Hypothalamus (tissue), 51 donors: ENCODE measurements at regions not wholly inside any gene's neighbourhood (a gene's known extent, or its start where the extent isn't known, plus 50 kb on each side); places are given as distances from the start of the nearest gene placed in this dataset.
"Not testable (repeated sequence)": the region's sequence is repeated elsewhere in the genome, so short reads cannot be mapped to it uniquely, and the experiment has no call there.

Experiments used
- DNase-seq, 51 donors: peaks; one replicate each; lab custom pipeline; 2025; lab: John Stamatoyannopoulos, UW

GRCh38 chr20:55540486-55540885, 464.8 kb downstream of the CBLN4 start:
- DNase-seq: no peak

GRCh38 chr20:55540013-55540412, 465.3 kb downstream of the CBLN4 start:
- DNase-seq: no peak

DNA sequence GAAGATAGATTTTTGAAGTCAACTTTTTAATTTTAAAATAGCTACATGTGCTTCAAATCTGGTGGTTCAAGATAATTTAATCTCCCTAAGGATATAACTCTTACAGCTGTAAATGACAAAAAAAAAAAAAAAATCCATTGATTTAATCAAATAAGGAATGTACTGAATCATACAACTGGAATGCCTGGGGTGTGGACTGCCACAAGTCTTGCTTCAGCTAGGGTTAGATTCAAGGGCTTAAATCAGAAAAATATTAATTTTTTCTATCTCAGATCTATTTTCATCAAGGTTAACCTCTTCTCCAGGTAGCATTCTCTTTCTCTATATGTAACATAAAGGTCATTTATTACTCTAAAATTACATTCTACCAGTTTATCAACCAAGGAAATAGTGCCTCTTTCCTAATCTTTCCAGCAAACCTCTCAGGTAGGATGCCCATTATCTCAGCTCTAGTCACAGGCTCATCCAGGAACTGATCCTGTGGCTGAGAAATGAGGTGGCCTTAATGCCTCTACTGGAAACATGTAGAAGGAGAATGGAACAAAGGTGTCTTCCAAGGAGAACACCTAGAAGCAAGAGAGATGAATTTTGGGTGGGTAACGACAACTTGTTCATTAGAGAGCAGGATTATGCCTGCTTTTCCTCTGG, 466.9 kb downstream of the CBLN4 start:
- no peak for DNase-seq

DNA sequence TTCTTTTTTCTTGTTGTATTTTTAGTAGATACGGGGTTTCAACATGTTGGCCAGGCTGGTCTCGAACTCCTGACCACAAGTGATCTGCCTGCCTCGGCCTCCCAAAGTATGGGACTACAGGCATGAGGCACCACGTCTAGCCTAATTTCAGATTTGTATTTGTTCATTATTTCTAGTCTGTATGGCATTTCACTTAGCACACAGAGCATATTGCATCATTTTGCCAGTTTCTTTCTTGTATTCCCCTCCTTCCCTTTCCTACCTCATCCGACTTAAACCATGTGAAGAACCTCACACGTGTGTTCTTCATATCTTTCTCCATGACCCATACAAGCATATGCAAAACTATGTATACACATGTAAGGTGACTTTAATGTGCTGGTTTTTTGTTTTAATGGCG, 470.0 kb downstream of the CBLN4 start:
- no peak for DNase-seq

GRCh38 chr20:55533632-55534031, 471.7 kb downstream of the CBLN4 start:
- no peak for DNase-seq

DNA sequence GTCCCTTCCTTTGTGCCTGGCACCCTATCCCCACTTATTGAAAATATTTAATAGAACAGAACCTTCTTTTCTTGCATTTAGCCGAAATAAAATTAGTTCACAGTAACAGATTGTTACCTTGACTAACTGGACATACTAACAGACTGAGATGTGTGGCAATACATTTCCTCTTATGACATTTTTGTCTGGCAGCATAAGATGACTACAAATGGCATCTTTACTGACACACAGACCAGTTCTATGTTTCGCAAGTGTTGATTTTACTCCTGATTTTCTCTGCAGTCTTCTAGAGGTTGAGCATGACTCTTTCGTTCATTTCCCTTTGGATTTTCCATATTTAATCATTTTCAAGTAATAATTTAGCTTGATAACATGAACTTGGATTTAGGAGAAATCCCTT, 474.6 kb downstream of the CBLN4 start:
- no peak for DNase-seq

DNA sequence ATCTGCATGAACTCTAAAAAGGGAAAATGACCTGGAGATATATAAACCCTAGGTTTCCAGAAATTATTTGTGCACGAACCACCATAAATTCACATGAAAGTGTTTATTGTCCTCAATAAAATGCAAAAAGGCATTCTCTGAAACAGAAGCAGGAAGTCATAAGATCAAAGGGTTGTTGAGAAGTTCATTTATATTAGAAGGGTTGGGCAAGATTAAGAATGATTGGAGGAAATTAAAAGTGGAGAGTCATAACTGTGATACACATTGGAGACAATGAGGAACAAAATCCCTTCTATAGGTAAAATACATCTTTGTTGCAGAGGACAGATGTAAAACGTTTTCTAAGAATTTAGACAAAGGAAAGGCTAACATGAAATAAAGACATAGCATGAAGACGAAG, 476.8 kb downstream of the CBLN4 start:
- DNase-seq: no peak

GRCh38 chr20:55522296-55522815, 483.0 kb downstream of the CBLN4 start:
- DNase-seq: no peak

DNA sequence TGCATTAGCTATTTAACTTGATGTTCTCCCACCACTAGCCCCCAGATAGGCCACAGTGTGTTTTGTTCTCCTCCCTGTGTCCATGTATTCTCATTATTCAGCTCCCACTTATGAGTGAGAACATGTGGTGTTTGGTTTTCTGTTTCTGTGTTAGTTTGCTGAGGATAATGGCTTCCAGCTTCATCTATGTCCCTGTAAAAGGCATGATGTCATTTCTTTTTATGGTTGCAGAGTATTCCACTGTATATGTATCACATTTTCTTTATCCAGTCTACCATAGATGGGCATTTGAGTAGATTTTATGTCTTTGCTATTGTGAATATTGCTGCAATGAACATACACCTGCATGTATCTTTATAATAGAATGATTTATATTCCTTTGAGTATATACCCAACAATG, 487.7 kb downstream of the CBLN4 start:
- DNase-seq: not testable (repeated sequence)

GRCh38 chr20:55515832-55516231, 489.5 kb downstream of the CBLN4 start:
- no peak for DNase-seq

DNA sequence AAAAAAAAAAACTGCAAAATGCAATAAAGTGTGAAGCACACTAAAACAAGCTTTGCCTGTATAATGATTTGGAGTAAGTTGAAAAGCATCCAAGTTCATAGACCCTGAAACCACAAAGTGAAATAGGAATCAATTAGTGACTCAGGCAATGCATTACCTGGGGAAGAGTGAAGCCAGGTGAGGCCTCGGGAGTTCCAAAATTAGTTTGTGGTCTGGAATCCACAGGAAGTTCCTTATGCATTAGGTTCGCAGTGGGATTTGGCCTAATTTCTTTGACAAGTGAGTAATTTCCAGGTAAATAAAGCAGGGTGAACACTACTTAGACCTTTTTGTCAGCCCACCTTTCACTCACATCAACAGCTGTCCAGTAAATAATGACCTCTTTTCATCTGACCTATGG, 490.8 kb downstream of the CBLN4 start:
- no peak for DNase-seq

DNA sequence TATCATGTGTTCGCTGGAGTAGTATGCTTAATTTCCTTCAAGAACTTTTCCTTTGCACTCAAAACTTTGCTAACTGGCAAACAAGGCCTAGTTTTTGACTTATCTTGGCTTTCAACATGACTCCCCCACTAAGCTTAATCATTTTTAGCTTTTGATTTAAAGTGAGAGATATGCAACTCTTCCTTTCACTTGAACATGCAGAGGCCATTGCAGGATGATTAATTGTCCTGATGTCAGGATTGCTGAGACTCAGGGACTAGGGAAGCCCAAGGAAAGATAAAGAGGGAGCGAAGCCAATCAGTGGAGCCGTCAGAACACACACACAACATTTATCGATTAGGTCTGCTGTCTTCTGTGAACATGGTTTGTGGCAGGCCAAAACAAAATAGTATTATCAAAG, 491.4 kb downstream of the CBLN4 start:
- no peak for DNase-seq

- no peak for DNase-seq
Observed at GRCh38 chr20:55500130-55500529, 505.2 kb downstream of the CBLN4 start.

DNA sequence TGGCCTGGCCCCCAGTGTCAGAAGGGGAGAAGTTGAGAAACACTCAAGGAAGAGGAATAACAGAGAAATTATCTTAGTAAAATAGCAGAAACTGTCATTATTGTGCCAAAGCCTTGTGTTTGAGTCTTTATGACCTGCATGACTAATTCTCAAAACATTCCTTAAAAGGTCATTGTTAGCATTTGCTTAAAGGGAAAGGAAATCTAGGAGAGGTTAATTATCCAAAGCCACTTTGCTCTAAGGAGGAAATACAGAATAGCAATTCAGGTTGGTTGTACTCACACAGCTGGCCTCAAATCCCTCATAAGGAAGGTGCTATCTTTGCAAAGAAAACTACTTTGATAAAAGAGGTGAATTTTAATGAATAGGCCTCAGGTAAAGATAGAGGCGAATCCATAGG, 516.7 kb downstream of the CBLN4 start:
- no peak for DNase-seq

- no peak for DNase-seq
Observed at GRCh38 chr20:55478724-55479450, 526.4 kb downstream of the CBLN4 start.

DNA sequence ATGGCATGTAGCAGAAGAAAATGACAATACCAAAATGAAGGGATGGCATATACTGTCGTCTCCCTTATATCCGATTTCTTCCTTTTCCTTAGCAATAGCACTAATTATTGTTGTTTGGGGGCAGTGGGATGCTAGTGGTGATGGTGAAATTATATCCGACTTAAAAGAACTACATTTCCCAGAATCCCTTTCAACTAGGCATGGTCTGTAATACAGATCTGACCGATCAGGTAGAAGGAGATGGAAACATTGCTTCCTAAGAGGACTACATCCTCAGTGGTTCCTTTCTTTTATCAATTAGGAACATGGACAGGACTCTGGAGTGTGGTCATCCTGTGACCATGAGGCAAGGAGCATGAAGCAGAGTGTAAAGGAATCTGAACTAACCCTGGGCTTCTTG, 532.6 kb downstream of the CBLN4 start:
- no peak for DNase-seq

DNA sequence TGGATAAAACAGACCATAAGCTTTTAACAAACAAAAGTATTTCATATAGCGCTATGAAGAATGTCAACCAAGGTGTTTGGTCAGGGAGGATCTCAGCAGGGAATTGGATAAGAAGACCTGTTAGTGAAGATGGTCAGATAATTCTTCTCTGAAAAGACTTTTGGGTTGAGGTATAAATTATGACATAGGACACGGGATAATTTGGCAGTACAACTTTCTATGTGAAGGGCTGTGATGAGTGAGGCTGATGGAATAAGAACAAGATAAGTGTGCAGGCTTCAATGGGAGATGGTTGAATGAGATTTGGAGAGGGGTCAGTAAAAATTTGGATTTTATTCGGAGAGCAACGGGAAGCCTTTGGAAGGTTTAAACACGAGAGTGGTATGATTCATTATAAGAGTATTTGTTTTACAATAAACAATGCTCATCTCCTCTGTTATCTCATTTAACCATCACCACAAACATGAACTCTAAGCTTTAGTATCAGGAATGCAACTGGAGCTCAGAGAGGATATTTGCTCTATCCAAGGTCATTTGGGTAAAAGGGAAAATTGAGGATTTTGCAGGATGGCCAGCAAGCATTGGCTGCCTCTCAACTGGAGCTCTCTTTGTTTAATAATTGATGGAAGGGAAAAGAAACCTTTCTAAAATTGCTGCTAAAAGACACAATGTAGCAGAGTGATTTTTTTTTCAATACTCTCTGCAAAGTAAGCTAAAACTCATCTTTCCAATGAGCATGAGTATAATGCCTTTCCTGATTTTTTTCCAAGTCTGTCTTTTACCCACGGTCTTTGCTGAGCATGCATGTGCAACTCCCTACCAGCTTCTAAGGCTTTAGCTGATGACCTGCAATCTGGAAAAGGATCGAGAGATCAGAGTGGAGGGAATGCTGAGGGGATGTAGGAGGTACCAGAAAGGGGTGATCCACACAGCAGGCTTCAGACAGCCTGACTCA, 534.0 kb downstream of the CBLN4 start:
- no peak for DNase-seq

- DNase-seq: no peak
Observed at GRCh38 chr20:55469074-55469473, 536.2 kb downstream of the CBLN4 start.

DNA sequence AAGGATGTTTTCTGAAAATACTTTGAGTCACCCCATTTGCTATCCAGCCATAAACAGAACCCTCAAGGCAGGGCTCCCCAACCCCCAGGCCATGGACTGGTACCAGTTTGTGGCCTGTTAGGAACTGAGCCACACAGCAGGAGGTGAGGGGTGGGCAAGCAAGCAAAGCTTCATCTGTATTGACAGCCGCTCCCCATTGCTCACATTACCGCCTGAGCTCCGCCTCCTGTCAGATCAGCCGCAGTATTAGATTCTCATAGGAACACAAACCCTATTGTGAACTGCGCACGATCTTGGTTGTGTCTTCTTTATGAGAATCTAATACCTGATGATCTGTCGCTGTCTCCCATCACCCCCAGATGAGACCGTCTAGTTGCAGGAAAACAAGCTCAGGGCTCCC, 543.8 kb downstream of the CBLN4 start:
- DNase-seq: no peak

DNA sequence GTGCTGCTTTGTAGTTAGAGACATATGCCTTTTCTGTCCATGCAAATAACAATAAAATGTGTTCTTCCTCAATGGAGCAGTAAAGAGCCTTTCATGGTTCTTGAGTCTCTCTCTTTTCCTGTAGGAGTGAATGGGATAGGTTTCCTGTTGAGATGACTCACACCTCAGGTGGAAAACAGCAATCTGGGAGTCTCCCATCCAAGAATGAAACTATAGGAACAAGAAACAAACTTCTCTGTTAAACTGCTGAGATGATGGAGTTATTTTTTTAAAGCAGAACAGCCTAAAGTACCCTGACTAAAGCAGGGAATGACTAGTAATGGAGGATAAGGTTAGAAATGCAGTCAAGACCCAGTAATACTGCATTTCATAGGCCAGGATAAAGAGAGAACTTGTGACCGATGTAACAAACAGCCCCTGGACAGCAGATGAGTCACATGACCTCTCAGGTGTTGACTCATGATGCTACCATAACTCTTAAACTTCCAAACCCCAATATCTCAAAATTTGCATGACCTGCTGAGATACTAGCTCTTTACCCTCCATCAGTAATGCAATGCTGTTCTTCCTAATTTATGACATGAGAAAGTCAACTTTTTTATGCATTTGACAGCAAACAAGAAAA, 548.9 kb downstream of the CBLN4 start:
- DNase-seq: no peak

GRCh38 chr20:55449091-55449490, 556.2 kb downstream of the CBLN4 start:
- no peak for DNase-seq
